ENCODE measurements at regions not wholly inside any gene's neighbourhood (a gene's known extent, or its start where the extent isn't known, plus 50 kb on each side); places are given as distances from the start of the nearest gene placed in this dataset.

DNA sequence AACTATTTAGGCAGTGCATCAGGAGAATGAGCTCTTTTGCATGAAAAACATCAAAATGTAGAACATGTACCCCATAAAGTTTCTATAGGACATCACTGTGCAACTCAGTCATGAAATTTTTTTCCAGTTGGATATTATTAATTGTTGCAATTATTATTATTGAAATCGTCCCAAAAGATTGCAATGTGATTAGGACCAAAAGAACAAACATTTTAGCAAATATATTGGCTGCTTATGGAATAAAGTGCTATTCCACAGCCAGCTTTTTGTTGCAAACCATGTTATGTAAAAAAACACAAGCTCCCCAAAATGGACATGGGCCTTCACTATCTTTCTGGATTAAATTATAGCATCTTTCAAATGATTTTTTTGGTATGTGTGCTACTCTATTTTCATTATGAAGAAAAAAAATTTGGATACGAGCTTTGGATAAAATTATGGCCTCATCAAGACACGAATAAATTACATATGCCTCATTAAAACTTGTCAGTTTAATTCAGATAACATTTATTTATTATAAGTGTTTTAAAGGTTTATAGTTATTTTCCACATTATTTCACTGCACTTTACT lies 262.7 kb upstream of the TCF21 start:
- TF ChIP-seq, protein P1, sequence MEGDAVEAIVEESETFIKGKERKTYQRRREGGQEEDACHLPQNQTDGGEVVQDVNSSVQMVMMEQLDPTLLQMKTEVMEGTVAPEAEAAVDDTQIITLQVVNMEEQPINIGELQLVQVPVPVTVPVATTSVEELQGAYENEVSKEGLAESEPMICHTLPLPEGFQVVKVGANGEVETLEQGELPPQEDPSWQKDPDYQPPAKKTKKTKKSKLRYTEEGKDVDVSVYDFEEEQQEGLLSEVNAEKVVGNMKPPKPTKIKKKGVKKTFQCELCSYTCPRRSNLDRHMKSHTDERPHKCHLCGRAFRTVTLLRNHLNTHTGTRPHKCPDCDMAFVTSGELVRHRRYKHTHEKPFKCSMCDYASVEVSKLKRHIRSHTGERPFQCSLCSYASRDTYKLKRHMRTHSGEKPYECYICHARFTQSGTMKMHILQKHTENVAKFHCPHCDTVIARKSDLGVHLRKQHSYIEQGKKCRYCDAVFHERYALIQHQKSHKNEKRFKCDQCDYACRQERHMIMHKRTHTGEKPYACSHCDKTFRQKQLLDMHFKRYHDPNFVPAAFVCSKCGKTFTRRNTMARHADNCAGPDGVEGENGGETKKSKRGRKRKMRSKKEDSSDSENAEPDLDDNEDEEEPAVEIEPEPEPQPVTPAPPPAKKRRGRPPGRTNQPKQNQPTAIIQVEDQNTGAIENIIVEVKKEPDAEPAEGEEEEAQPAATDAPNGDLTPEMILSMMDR (IDR thresholded peaks at IDR 0.05): no peak
- TF ChIP-seq EZH2 (IDR thresholded peaks at IDR 0.05): no peak

Data from neural progenitor cell (in vitro differentiated cells).